ENCODE measurements at regions not wholly inside any gene's neighbourhood (a gene's known extent, or its start where the extent isn't known, plus 50 kb on each side); places are given as distances from the start of the nearest gene placed in this dataset.

GRCh38 chr17:69872675-69873262, 202.3 kb upstream of the KCNJ16 start:
- H3K4me3 ChIP-seq (ENCODE audit: low read length), result no peak overlapping the region
- DNase-seq (ENCODE audit: low read depth), result no peak
- TF ChIP-seq, protein P1, sequence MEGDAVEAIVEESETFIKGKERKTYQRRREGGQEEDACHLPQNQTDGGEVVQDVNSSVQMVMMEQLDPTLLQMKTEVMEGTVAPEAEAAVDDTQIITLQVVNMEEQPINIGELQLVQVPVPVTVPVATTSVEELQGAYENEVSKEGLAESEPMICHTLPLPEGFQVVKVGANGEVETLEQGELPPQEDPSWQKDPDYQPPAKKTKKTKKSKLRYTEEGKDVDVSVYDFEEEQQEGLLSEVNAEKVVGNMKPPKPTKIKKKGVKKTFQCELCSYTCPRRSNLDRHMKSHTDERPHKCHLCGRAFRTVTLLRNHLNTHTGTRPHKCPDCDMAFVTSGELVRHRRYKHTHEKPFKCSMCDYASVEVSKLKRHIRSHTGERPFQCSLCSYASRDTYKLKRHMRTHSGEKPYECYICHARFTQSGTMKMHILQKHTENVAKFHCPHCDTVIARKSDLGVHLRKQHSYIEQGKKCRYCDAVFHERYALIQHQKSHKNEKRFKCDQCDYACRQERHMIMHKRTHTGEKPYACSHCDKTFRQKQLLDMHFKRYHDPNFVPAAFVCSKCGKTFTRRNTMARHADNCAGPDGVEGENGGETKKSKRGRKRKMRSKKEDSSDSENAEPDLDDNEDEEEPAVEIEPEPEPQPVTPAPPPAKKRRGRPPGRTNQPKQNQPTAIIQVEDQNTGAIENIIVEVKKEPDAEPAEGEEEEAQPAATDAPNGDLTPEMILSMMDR (IDR thresholded peaks at IDR 0.05; ENCODE audit: insufficient read depth, low read depth, low read length, missing control alignments), result no peak

DNA sequence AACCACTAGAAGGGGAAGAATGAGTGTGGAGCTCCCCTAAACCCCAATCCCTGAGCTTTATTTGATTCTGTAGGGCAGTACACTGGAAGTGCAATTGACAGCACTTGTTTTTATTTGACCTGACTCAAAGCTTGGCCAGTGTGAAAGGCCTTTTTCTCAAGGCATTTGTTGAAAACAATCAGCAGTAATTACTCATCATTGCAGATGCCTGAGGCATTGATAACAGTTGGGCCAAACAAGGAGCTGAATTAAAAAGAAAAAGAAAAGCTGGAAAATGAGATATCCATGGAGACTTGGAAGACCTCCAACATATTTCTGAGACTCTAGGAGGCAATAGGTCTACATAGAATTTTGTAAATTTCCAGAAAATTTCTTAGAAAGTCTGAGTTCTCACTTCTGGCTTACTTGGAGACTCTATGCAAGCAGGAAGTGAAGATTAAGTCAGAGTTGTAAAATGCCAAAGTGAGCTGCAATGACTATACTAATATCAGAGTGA, 200.8 kb upstream of the KCNJ16 start:
- TF ChIP-seq, protein P1 (IDR thresholded peaks at IDR 0.05; ENCODE audit: insufficient read depth, low read depth, low read length, missing control alignments), result no peak
- peak; percentile 89 for DNase-seq (ENCODE audit: low read depth)
- no peak overlapping the region for H3K4me3 ChIP-seq (ENCODE audit: low read length)

- DNase-seq (ENCODE audit: low read depth), result no peak
- TF ChIP-seq, protein P1 (IDR thresholded peaks at IDR 0.05; ENCODE audit: insufficient read depth, low read depth, low read length, missing control alignments), result no peak
- no peak overlapping the region for H3K4me3 ChIP-seq (ENCODE audit: low read length)
Measured at GRCh38 chr17:69876757-69877156, 198.3 kb upstream of the KCNJ16 start.

DNA sequence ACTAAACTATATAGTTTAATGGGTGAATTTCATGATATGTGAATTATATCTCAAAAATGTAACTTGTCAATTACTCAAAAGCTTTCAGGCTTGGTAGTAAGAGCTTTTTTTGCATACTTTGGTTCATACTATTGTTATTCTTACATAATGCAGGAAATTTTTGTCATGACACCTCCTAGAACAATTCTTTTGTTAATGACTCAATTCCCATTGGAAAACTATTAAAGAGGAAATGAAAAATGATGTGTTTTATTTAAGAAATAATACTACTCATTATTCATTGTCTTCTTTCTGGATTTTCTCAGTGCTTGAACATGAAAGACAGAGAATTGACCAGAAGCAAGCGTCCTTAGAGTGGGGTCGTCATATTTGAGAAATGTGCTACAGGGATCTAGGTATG, 196.4 kb upstream of the KCNJ16 start:
- TF ChIP-seq, protein P1 (IDR thresholded peaks at IDR 0.05; ENCODE audit: insufficient read depth, low read depth, low read length, missing control alignments), result no peak
- peak; percentile 65 for DNase-seq (ENCODE audit: low read depth)
- H3K4me3 ChIP-seq (ENCODE audit: low read length), result no peak overlapping the region

- TF ChIP-seq, protein P1 (IDR thresholded peaks at IDR 0.05; ENCODE audit: insufficient read depth, low read depth, low read length, missing control alignments), result no peak
- H3K4me3 ChIP-seq (ENCODE audit: low read length), result no peak overlapping the region
Measured at GRCh38 chr17:69879576-69879975, 195.4 kb upstream of the KCNJ16 start.

DNA sequence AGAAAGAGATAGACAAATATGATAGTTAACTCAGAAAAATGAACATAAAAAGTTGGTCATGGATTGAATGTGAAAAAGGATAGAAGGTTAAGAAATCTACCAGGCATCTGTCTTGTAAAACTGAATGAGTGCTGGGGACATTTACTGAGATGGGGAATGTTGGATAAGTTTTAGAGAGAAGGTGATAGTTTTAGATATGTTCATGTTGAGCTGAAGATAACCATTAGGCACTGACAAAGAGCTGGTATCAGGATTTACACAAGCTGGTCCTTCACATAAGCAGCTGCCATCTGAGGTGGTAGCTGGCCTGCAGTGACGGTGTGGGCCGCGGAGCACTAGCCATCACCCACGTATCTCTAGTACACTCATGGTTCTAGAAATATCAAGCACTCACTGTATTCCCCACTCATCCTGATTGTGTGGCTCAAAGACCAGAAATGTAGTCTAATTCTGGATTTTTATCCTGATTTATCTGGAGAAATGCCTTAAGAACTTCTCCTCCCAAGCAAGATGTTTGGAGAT, 194.4 kb upstream of the KCNJ16 start:
- H3K4me3 ChIP-seq (ENCODE audit: low read length), result no peak overlapping the region
- no peak for DNase-seq (ENCODE audit: low read depth)
- TF ChIP-seq, protein P1 (IDR thresholded peaks at IDR 0.05; ENCODE audit: insufficient read depth, low read depth, low read length, missing control alignments), result no peak

More at GRCh38 chr17:69879576-69879975, 195.4 kb upstream of the KCNJ16 start:
- no peak for DNase-seq (ENCODE audit: low read depth)

DNA sequence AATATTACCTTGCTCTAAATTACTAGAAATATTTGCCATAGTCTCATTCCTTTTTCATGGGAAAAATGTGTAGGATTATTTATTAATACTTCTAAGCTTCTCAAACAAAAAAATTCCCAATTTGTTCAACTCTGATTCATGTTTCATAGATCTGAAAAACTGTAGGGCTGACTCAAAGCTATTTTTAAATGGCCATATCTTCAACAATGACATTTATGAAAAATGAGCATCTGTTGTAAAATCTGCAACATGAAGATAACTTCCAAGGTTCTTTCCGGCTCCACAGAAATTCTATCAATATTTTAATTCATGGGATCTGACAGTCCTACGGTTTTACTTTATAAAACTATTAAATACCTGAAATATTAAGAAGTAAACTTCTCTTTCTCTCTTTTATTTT, 192.7 kb upstream of the KCNJ16 start:
- TF ChIP-seq, protein P1 (IDR thresholded peaks at IDR 0.05; ENCODE audit: insufficient read depth, low read depth, low read length, missing control alignments), result no peak
- no peak for DNase-seq (ENCODE audit: low read depth)
- H3K4me3 ChIP-seq (ENCODE audit: low read length), result no peak overlapping the region

Data from epithelial cell of esophagus (primary cell).